H4 (cell line): ENCODE measurements at regions not wholly inside any gene's neighbourhood (a gene's known extent, or its start where the extent isn't known, plus 50 kb on each side); places are given as distances from the start of the nearest gene placed in this dataset.
A peak's percentile ranks its signal among the peaks of the same experiment; 100 is the strongest.
"Not testable (repeated sequence)": the region's sequence is repeated elsewhere in the genome, so short reads cannot be mapped to it uniquely, and the experiment has no call there.

Source experiments
- DNase-seq: peaks from one replicate; pipeline ENCODE4 v3.0.0-alpha.2; 2015; ENCODE audit warnings: low spot score

DNA sequence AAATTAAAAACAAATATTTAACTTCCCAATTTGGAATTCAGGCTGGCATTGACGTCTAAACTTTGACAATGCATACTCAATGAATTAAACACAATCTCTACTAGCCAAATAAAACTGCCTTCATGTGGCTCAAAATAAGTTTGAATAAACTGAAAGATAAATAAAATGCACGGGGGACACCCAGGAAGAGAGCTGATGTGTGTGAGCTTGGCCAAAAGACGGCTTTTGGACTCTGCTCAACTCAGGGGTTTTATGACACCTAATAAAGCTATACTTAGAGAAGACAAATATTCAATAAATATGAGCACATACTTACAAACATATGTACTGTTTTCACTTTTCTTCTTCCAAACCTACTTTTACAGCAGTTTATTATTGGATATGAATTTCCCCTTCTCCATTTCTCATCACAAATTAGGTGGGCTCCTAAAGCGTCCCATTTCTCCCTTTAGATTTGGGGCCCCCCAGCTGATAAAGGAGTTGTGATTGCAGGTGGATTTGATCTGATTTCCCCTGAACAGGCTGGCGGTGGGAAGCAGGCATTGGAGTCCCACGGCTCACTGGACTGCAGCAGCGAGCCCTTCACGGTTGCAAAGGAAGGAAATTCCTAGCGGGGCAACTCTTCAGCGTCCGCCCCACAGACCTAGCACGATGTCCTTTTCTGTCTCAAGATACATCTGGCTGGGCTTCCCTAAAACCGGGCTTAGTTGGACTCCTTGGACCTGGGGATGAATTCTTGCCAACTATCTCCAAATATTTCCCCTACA, 79.6 kb downstream of the INSIG1 start:
- DNase-seq: no peak

DNA sequence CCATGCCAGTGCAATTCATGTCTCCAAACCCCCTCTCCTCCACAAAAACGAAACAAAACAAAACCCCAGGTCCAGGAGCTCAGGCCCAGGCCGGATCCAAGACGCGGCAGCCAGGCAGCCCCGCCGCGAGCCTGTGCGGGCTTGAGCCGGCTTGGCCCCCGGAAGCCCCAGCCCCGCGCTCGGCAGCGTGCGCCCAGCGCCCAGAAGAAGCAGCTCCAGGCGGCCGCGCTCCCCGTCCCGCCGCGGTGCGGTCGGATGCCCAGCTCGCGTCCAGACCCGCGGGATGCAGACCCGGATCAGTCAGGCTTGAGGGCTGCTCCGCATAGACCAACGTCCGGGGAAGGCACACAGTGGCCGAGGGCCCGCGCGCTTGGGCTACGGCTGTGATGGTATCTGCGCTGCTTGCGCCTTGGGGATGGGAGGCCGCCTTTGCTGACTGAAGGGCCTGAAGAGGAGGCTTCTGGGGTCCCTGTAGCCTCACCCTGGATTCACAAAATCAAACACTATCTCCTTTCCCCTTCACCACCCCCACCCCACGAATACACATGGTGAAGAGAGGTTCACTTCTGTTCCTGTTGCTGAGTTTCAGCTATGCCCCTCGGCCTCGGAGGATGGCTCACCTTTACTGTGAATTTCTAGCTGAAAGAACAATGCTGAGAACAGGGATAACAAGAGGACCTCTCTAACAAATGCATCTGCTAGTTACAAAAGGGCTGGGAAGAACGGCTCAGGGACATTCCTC, 79.9 kb upstream of the EN2 start:
- DNase-seq: no peak

DNA sequence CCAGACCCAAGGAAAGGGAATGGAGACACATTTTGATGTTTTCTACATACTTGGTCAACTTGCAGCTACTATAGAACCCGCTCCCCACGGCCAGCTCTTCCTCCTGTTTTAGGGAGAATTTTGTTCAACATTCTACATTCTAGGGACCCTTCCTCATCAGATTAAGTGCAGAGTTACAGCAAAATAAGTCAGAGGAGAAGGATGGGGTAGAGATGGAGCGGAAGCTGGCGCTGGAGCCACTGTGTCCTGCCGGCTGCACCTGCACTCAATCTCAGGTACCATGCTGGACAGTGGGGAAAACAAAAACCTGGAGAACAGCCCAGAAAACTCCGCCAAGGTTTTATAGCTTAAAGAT, 79.4 kb upstream of the EN2 start:
- DNase-seq: no peak

DNA sequence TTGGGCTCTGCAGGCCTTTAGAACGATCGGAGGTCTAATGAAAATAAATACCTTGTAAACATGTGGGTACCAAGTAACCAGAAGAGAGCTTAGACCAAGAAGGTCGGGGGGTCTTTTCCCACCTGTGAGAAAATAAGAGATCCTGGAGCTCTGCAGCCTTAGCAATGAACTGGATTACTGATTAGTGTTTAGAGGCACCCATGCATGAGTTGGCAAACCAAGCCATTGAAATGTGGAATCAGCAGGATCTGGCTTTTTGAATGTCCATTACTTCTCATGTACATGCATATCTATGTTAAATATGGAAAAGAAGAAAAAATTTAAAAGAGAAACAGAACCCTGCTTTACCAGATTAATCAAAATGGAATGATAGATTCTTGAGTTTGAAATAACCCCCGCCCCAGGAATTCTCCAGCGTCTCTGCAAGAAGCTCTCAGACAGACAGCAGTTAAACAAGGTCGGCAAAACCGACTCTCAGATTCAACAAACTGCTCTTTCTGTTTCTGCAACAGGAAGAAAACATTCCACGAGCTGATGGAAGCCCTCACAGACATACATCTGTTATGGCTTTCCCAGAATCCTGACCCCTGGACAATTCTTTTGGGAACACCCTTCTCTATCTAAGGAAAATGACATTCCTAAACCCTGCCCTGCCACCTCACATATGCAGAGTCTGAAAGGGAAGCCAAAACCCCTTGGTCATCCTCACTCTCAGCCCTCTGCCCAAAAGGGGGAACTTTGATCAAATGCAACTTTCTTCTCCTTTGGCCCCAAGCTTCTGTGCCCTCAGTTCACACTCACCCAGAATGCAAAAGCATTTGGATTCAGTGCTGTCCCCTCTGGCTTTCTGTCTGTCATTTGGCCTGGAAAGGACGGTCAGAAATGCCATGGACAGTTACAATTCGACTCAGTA, 78.7 kb upstream of the EN2 start:
- no peak for DNase-seq

DNA sequence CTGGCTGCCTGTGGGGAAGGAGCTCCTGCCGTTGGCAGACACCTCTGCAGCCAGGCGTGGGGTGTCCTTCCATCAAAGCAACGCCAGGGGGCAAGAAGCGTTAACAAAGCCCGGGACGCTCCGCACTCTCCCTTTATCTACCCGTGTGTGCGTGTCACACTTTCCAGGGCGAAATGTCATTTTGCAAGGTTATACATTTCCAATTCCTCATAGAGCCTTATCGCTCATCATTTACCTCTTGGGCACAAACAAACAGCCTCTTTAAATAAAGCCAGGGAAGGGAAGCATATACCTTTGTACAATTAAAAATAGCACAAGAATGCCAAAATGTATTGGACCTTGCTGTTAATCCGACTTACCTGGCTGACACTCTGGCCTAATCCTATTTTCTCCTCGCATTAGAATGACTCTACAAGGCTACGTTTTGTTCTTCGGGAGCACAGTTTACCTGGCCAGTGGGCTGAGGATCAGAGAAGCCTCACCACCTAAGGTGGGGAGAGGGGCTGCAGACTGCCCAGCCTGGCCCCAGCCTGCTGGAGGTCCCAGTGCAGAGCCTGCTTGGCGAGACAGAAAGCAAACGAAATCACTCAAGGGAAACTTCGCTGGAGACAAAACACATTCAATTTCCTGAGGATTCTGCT, 77.6 kb upstream of the EN2 start:
- DNase-seq: peak; percentile 71

DNA sequence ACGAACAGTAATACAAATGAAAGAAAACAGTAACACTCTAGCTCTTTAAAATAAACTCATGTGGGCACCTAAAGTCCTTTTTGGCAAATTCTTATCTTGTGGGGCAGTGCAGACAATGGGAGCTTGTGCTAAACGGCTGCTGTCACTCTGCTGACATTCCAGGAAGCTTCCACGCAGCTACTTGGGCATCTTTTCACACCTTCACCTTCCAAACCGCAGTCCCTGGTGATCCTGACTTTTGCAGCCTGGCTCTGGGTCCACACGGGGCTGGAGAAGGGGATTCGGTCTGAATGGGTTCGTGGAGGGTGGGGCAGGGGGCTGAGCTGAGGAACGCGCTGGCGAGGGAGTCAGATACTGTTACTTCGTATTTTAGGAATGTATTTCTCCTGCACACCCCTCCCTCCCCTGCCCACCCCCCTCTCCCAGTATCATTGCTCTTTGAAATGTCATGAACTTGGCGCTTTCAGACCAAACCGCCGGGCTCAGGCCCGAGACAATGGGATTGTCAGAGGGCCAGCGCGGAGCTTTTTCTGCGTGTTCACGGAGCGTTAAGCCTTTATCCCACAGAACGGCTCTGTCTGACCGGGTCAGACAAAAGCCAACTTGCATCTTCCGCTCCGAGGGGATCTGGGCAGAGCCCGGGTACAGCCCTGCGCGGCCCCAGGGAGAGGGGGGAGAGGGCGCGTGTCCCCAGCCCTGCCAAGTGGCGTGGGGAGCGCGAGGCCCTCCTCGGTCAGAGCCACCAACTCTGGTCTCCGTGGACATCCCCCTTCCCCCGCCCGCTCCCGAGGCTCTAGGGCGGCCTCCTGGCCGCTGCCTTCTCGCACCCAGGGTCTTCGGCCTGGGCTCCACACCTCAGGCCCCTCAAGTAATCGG, 76.7 kb upstream of the EN2 start:
- DNase-seq: no peak

DNA sequence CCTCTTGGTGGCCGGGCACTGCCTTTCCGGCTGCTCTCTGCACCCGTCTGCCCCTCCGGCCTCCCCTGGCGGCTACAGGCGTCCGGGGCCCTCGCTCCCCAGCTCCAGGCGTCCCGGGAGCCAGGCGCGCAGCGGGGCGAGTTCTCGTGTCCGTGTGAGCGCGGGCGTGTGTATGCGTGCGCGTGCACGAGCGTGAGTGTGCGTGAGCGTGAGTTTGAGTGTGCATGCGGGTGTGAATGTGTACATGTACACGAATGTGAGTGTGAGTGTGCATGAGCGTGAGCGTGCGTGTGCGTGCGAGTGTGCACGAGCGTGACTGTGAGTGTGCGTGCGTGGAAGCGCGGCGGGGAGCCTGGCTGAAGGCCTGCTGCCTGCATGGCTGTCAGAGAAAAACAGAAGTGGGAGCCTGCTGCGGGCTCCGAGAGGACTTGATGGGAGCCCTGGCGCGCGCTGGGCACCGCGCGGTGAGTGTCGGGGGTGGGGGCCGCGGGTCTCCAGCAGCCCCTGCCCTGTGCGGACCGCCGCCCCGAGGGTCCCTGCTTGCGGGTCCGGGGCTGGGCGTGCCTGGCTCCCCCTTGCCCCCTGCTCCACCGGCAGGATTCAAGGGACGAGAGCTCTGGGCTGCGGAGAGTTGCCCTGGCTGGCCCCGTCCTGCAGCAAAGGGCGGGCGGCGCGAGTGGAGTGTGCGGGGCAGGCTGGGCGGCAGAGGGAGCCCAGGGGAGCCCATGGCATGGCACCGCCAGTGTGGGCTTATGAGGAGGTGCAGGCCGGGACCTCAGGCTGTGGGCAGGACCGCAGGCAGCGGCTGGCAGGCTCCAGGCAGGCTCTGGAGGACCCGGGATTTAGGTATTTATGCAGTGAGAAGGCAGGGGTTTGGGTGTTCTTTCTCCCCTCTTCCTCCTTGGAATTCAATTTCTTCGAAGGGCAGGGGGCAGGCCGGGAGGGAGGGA, 75.8 kb upstream of the EN2 start:
- no peak for DNase-seq

DNA sequence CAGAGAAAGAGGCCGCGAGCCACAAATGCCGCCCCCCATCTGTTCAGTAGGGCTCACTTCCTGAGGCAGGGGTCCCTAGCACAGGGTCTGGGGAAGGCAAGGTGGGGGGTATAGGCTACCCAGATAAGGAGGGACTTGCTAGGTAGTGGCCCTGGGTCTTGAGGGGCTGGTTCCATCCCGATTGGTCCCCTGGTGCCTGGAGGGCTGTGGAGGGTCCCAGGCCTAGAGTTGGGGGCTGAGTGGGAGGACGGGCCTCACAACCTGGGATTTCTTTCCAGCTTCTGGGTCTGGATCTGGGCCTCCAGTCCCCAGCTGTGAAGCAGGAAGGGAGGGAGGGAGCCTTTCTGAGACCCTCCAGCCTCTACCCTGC, 75.1 kb upstream of the EN2 start:
- no peak for DNase-seq

DNA sequence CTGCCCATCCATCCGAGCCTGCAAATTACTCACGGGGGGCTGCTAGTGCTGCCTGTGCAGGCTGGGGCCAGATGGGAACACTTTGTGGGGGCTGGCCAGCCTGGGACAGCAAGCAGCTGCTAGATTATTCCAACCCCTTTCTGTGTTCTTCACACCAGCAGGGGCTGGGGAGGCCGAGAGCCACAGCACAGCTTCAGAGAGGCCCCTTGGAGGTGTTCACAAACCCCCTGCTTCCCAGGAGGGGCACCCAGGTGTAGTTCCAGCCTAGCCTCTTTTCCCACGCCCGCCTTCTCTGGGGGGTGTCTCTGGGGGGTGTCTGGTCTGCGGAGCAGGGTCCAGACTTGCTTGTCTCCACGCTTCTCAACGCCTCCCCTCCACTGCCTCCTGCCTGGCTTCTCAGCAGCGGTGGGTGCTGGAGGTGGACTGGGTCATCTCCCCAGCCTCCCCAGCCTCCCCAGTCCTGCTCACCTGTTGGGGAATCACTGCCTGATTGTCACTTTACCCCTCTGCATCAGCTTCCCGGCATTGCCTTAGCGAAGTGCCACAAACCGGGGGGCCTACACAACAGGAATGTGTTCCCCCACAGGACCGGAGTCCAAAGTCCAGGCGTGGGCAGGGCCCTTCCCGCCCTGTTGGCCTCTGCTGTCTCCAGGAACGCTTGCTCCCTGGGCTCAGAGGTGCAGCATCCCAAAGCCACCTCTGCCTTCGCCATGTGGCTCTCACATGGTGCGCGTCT, 74.0 kb upstream of the EN2 start:
- DNase-seq: no peak

DNA sequence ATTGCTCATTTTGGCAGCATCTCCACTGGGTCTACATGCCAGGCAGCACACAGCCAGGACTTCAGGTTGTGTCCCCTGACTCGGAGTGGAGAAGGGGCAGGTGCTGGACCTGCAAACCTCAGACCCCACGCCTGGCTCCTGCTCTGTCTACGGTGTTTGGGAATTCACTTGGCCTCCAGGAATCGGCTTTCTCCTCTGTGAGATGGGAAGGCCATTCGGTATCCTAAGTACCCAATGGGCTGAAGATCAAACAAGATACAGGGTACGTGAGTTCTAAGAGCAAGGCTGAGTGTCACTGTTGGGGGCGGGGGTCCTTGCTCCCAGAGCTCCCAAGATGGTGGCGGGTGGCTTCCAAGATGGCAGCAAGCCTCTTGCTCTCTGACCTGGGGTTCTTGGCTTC, 73.2 kb upstream of the EN2 start:
- no peak for DNase-seq

DNA sequence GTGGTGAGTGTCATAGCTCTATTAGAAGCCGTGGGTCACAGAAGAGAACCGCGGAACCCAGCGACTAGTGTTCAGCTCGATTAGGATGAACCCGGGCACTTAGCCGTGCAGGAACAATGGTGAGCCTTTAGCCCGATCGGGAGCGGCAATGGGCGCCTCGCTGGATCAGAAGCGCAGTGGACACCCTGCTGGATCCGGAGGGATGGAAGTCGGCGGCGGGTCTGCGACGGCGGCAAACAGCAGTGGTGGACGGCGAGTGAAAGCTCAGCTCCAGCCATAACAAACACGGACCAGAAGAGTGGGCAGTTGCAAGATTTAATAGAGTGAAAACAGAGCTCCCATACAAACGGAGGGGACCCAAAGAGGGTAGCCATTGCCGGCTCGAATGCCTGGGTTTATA, 72.7 kb upstream of the EN2 start:
- DNase-seq: not testable (repeated sequence)

DNA sequence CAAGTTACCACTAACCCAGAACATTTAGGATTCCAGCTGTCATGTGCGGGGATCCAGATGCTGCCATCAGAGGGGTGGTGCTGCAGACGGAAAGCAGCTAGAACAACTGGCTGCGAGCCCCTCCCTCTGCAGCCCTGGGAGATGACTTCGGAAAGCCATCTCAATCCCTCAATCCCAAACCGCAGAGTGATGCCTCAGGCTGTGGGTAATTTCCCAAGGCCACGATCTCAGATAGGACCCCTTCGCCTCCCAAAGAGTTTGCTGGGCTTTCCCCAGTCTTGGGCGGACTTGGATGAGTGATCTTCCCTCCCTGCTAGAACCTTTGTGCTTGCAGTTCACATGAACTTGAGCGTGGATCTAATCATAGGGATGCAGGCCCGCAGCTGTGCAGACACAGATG, 71.3 kb upstream of the EN2 start:
- no peak for DNase-seq

DNA sequence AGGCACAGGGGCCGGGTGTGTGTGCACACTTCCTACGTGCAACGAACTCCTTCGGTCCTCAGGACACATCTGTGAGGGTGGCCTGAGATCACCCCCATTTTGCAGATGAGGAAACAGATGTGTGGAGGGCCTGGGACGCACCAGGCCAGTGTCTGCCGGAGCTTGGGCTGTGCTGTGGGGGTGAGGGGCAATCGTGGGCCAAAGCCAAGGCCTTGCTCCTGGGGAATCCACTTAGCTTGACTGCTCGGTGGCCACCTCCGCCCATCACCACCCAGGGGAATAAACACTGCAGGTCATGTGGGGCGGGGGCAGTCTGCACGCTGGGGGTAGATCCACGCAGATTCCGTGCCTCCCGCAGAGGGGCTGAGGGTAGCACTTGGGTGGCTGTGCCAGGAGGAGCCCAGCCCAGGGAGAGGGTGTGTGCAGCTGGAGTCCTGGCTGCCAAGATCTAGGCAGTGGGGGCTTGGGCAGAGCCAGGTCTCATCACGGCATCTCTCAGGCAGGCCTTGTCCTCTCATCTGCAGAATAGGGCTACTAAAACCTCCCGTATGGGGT, 70.8 kb upstream of the EN2 start:
- DNase-seq: no peak

DNA sequence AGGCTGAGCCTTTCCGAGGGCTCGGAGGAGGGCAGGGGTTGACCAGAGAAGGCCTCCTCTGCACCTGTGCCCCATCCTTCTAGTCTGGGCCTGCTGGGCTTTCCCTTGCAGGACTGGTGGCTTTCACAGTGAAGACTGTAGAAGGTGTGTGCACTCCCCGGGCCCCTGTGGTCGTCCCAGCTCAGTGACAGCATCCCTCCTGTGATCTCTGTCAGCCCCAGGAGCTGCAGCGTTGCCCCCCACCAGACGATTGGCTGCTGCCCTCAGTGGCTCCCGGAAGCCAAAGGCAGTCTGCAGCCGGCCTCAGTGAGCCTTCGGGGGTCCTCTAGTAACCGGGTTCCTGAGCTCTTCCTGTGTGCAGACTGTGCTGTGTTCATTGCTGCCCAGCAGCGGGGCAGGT, 69.4 kb upstream of the EN2 start:
- DNase-seq: no peak

DNA sequence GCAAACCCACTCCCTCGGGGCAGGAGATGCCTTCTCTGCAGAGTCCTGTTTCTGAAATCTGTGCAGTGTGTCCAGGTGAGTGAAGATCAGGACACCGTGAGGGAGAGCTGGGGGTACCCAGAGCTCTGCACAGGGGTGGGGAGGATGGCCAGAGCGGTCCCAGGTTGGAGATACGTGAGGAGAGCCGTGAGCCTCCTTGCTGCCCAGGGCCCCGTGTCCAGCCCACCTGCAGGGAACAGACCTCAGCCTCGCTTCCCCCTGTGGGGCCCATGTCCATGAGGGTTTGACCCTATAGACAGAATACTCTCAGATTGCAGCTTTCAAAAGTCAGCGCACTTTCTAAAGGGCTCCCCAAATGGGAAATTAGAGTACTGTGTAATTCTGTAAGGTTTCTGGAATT, 66.5 kb upstream of the EN2 start:
- no peak for DNase-seq

DNA sequence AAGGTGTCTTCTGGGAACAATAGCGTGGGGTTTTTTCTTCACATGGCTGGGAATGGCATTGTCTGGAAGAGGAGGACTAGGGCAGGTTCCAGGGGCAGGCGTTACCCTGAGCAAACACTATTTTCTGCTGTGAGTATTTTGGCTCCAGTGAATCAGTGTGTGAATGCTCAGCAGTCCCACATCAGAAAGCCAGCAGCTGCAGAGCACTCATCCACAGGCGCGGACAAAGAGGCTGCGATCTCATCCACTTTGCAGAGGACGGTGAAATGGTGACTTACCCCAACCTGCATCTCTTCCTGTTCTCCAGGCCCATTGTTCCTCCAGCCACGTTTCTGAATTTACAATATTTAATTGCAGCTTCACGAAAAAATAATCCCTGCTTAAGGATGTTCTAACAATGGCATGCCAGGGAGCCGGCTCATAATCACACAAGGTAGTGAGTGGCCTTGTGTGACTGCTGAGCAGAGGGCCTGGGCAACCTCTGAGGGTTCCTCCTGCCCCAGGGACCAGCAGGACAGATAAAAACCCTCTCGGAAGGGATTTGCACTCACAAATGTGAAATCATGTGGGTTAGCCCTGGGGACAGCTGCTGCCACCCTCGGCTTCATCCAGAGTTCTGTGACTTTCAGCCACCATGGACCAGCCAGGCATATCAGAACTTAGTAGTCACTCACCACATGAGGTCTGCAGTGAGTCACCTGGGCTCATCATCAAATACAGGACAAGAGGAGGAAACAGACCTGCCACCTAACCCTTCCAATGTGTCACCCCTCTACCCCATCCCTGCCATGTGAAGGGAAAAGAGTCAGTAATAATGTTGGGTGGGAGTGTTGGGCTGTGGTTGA, 65.0 kb upstream of the EN2 start:
- DNase-seq: no peak

DNA sequence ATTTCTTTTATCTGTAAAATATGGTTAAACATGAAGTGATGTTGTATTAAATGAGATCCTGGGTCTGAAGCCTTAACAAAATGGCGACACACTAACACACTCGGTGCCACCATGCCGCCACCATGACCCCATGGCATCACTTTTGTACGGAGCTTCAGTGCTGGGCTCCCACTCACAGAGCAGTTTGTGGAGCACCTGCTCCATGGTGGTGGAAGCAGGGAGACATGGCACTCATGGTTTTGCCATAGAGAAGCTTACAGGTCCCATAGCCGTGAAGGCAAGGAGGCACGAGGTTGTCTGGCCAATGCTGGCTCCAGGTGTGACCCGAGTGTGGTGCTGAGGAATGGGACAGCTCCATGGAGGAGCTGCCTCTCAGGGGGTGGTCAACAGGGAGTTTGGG, 63.5 kb upstream of the EN2 start:
- no peak for DNase-seq

DNA sequence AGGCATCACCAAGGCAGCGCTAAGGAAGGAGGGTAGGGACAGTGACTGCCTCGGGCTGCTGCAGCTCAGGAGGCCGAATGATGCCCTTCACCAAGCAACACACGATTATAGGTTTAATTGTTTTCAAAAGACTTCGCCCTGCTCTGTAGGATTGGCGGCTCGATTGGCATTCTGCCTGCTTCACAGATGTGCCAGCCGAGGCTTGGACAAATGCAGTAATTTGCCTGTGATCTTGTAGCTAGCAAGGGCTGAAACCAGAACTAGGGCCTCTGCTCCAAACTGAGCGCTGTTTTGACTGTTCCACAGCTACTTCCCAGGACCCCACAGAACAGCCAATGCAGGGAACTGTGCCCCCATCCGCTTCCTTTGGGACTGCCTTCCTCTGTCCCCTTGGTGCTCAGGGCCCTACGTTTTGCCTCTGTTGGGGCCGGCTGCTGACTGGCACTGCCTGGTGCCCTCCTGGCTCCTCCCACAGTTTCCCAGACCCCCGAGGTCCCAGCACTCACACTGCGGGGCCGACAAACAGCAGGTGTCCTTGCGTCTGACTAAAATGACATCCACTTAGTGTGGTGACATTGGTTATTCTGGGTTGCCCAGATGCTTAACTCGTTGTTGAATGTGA, 62.6 kb upstream of the EN2 start:
- no peak for DNase-seq
